ENCODE measurements at regions not wholly inside any gene's neighbourhood (a gene's known extent, or its start where the extent isn't known, plus 50 kb on each side); places are given as distances from the start of the nearest gene placed in this dataset.

GRCh38 chr6:67541586-67541985, 1093.5 kb upstream of the ADGRB3 start:
- H3K9me3 ChIP-seq (ENCODE audit: insufficient read depth in 2 of 2, low read depth in 1 of 2, low read length in 1 of 2), result peaks cover 21 to 34% of the 10 kb centered on the region in 2 experiments
- no peak overlapping the region for H3K56ac ChIP-seq (replicated peaks; ENCODE audit: insufficient read length, low read depth, low read length)
- no peaks in the 10 kb centered on the region for H3K79me1 ChIP-seq (ENCODE audit: low read depth, low read length)
- H2BK120ac ChIP-seq (replicated peaks; ENCODE audit: low read depth, low read length), result no peak overlapping the region
- no peak overlapping the region for H2BK12ac ChIP-seq (ENCODE audit: low read depth, low read length)
- H2BK15ac ChIP-seq (ENCODE audit: low read length), result no peak overlapping the region
- no peak overlapping the region for H4K5ac ChIP-seq (ENCODE audit: insufficient read length, low read depth, low read length)
- no peak overlapping the region for H3K27ac ChIP-seq (ENCODE audit: low read depth, low read length)
- no peaks in the 10 kb centered on the region for H4K20me1 ChIP-seq (replicated peaks in 1 of 2; ENCODE audit: control insufficient read depth in 1 of 2, insufficient read depth in 2 of 2, low read length in 2 of 2)
- H3K4ac ChIP-seq (replicated peaks; ENCODE audit: insufficient read length, low read depth, low read length), result no peak overlapping the region
- peaks cover 1% of the 10 kb centered on the region; the same call in 1 of the 2 replicates for H3K23me2 ChIP-seq (ENCODE audit: low read depth, low read length)
- H3K4me2 ChIP-seq (ENCODE audit: insufficient read depth in 1 of 2, low read depth in 2 of 2, low read length in 2 of 2), result no peak overlapping the region
- H4K8ac ChIP-seq (ENCODE audit: extremely low read depth, insufficient read depth, low read length), result no peak overlapping the region
- no peaks in the 10 kb centered on the region for H3K36me3 ChIP-seq (ENCODE audit: control insufficient read depth in 2 of 4, insufficient read depth in 4 of 4, low read length in 3 of 4)
- no peaks in the 10 kb centered on the region for H3K79me2 ChIP-seq (ENCODE audit: control insufficient read depth in 1 of 2, insufficient read depth in 2 of 2, low read length in 2 of 2)
- DNase-seq (ENCODE audit: low read depth in 1 of 2, low spot score in 2 of 2) (no peak), FAIRE-seq (no peak)
- no peaks in the 10 kb centered on the region for H3K4me1 ChIP-seq (replicated peaks in 1 of 4; ENCODE audit: control insufficient read depth in 3 of 4, insufficient read depth in 4 of 4, low read length in 3 of 4)
- TF ChIP-seq TCF12 (IDR thresholded peaks at IDR 0.05; ENCODE audit: low read depth, low read length) (no peak), POLR2AphosphoS5 (IDR thresholded peaks at IDR 0.05; ENCODE audit: low read depth, low read length) (no peak), KDM1A (IDR thresholded peaks at IDR 0.05; ENCODE audit: borderline replicate concordance, low read length) (no peak), E2F6 (IDR thresholded peaks at IDR 0.05) (no peak), EGR1 (IDR thresholded peaks at IDR 0.05; ENCODE audit: borderline replicate concordance, low read depth, low read length) (no peak)
- ChIA-PET CTCF (ENCODE audit: partially characterized antibody) (no interaction called here), POLR2A (ENCODE audit: partially characterized antibody) (no interaction called here)
- H3K4me3 ChIP-seq (ENCODE audit: extremely low read depth in 1 of 4, insufficient read depth in 2 of 4, low read depth in 3 of 4, low read length in 4 of 4), result no peak overlapping the region
- no peak overlapping the region for H3K23ac ChIP-seq (ENCODE audit: insufficient read length)
- H2BK20ac ChIP-seq (ENCODE audit: low read length), result no peak overlapping the region
- no peak overlapping the region for H4K91ac ChIP-seq (replicated peaks; ENCODE audit: insufficient read length, low read length)
- H3K18ac ChIP-seq (ENCODE audit: extremely low read depth, low read length), result no peak overlapping the region
- no peak overlapping the region for H2AFZ ChIP-seq (ENCODE audit: low read length)
- H3K9ac ChIP-seq (replicated peaks in 1 of 4; ENCODE audit: extremely low read depth in 1 of 4, low read depth in 3 of 4, low read length in 3 of 4), result no peak overlapping the region
- H2AK5ac ChIP-seq (ENCODE audit: low read depth, low read length), result no peak overlapping the region
- peaks cover 0 to 1% (median 0%) of the 10 kb centered on the region in 4 experiments; a peak in 1 of 7 replicates for H3K27me3 ChIP-seq (replicated peaks in 1 of 4; ENCODE audit: control insufficient read depth in 3 of 4, extremely low read depth in 1 of 4, insufficient read depth in 3 of 4, low read length in 3 of 4)
- no peak overlapping the region for H3K14ac ChIP-seq (ENCODE audit: insufficient read length)
- H2BK5ac ChIP-seq (ENCODE audit: low read depth, low read length), result no peak overlapping the region

Measured in H1 (cell line).